ENCODE measurements at regions not wholly inside any gene's neighbourhood (a gene's known extent, or its start where the extent isn't known, plus 50 kb on each side); places are given as distances from the start of the nearest gene placed in this dataset.

DNA sequence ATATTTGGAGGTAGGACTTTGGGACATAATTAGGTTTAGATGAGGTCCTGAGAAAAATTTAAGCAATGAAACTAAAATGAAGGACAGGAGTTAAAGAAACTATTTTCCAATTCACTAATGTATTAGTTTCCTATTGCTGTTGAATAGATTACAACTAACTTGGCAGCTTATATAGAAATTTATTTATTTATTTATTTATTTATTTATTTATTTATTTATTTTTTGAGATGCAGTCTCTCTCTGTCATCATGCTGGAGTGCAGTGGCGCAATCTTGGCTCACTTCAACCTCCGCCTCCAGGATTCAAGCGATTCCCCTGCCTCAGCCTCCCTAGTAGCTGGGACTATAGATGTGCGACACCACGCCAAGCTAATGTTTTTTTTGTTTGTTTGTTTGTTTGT is 182.4 kb upstream of the ADCY2 start:
- CTCF ChIA-PET, result no interaction called here
- WGBS, 2 experiments (ENCODE audit: extremely low coverage in 2 of 2, insufficient read length in 1 of 2), result no CpG with 5 or more reads among the region's 5 CpGs

More for the DNA sequence above, 182.4 kb upstream of the ADCY2 start:
- no peak overlapping the region for H3K4me2 ChIP-seq (ENCODE audit: low read depth, low read length)
- no peak overlapping the region for H3K27ac ChIP-seq (ENCODE audit: insufficient read depth, low read length)
- no peaks in the 10 kb centered on the region for H3K4me1 ChIP-seq (ENCODE audit: control insufficient read depth, insufficient read depth, low read length)
- no peak overlapping the region for H3K4ac ChIP-seq (ENCODE audit: low read depth, low read length)
- H3K9ac ChIP-seq (ENCODE audit: low read depth, low read length), result no peak overlapping the region
- no peak overlapping the region for H2AK5ac ChIP-seq (ENCODE audit: low read depth, low read length)
- POLR2A ChIA-PET (ENCODE audit: unreplicated experiment), result no interaction called here
- H3K9me1 ChIP-seq (ENCODE audit: insufficient read depth, low read length), result no peaks in the 10 kb centered on the region
- H2BK15ac ChIP-seq (ENCODE audit: low read depth, low read length), result no peak overlapping the region
- H2BK20ac ChIP-seq (ENCODE audit: low read depth, low read length), result no peak overlapping the region
- H4K5ac ChIP-seq (ENCODE audit: low read depth, low read length), result no peak overlapping the region
- H3K18ac ChIP-seq (ENCODE audit: low read depth, low read length), result no peak overlapping the region
- no TSS peak for BruUV-seq (replicated peaks)
- no peak overlapping the region for H4K91ac ChIP-seq (ENCODE audit: insufficient read depth, low read depth, low read length)
- H2AK9ac ChIP-seq (replicated peaks; ENCODE audit: low read depth, low read length, poor library complexity), result no peak overlapping the region
- no peak overlapping the region for H2BK120ac ChIP-seq (ENCODE audit: low read depth, low read length)
- H3K14ac ChIP-seq (replicated peaks; ENCODE audit: low read depth, low read length), result no peak overlapping the region
- no peak overlapping the region for H2AFZ ChIP-seq (replicated peaks; ENCODE audit: low read length, poor library complexity)
- intact Hi-C loops (cut with micrococcal nuclease) (no loop called here), dilution Hi-C loops (cut with HindIII; ENCODE audit: low sequenced_read_pairs, unreplicated experiment) (no loop called here), in situ Hi-C loops (cut with MboI; ENCODE audit: low sequenced_read_pairs) (no loop called here)
- no peak for TF ChIP-seq MAZ (IDR thresholded peaks at IDR 0.05; ENCODE audit: borderline replicate concordance, low read depth, low read length)
- no peak for TF ChIP-seq SMC3 (IDR thresholded peaks at IDR 0.05; ENCODE audit: low read depth, low read length)
- no peak for TF ChIP-seq RFX5 (IDR thresholded peaks at IDR 0.05; ENCODE audit: low read depth, low read length)
- no peak for TF ChIP-seq RAD21 (IDR thresholded peaks at IDR 0.05; ENCODE audit: low read length)
- no peak for TF ChIP-seq CEBPB (IDR thresholded peaks at IDR 0.05; ENCODE audit: low read depth, low read length)
- no peak for TF ChIP-seq CHD1 (IDR thresholded peaks at IDR 0.05; ENCODE audit: low read depth, low read length)
- TF ChIP-seq MAFK (IDR thresholded peaks at IDR 0.05; ENCODE audit: low read depth, low read length), result no peak
- no peak for TF ChIP-seq BHLHE40 (IDR thresholded peaks at IDR 0.05; ENCODE audit: low read depth, low read length)
- no peak for TF ChIP-seq RCOR1 (IDR thresholded peaks at IDR 0.05; ENCODE audit: insufficient replicate concordance, low read length)
- no peak for TF ChIP-seq FOS (IDR thresholded peaks at IDR 0.05; ENCODE audit: low read depth, low read length)
- no peak for TF ChIP-seq MXI1 (IDR thresholded peaks at IDR 0.05; ENCODE audit: borderline replicate concordance, low read depth, low read length)
- TF ChIP-seq, protein P1, sequence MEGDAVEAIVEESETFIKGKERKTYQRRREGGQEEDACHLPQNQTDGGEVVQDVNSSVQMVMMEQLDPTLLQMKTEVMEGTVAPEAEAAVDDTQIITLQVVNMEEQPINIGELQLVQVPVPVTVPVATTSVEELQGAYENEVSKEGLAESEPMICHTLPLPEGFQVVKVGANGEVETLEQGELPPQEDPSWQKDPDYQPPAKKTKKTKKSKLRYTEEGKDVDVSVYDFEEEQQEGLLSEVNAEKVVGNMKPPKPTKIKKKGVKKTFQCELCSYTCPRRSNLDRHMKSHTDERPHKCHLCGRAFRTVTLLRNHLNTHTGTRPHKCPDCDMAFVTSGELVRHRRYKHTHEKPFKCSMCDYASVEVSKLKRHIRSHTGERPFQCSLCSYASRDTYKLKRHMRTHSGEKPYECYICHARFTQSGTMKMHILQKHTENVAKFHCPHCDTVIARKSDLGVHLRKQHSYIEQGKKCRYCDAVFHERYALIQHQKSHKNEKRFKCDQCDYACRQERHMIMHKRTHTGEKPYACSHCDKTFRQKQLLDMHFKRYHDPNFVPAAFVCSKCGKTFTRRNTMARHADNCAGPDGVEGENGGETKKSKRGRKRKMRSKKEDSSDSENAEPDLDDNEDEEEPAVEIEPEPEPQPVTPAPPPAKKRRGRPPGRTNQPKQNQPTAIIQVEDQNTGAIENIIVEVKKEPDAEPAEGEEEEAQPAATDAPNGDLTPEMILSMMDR (conservative IDR thresholded peaks at IDR 0.05; ENCODE audit: low read depth, low read length), result no peak
- TF ChIP-seq POLR2A (IDR thresholded peaks at IDR 0.05; ENCODE audit: low read depth, low read length), result no peak
- H3K4me3 ChIP-seq (ENCODE audit: insufficient read depth, low read depth, low read length), result no peak overlapping the region
- H3K79me1 ChIP-seq (ENCODE audit: low read depth in 1 of 2, low read length in 2 of 2), result no peaks in the 10 kb centered on the region
- H4K20me1 ChIP-seq (ENCODE audit: insufficient read depth, low read length), result no peaks in the 10 kb centered on the region
- no peak overlapping the region for H2BK5ac ChIP-seq (ENCODE audit: low read depth, low read length, poor library complexity, severe bottlenecking)
- H3K9me3 ChIP-seq (ENCODE audit: control insufficient read depth, insufficient read depth, low read length), result peaks cover 15% of the 10 kb centered on the region
- no peak overlapping the region for H3K56ac ChIP-seq (ENCODE audit: extremely low read depth, insufficient read depth, low read length)
- no peak overlapping the region for H4K8ac ChIP-seq (ENCODE audit: low read depth in 2 of 2, low read length in 2 of 2)
- H3K36me3 ChIP-seq (ENCODE audit: control insufficient read depth, insufficient read depth, low read length), result no peaks in the 10 kb centered on the region
- H3K27me3 ChIP-seq (ENCODE audit: control insufficient read depth, insufficient read depth, low read length), result no peaks in the 10 kb centered on the region
- H3K23ac ChIP-seq (ENCODE audit: low read depth, low read length), result no peak overlapping the region
- no peak for ATAC-seq (ENCODE audit: low read depth)
- no peak for DNase-seq

Measured in IMR-90 (cell line).